ENCODE measurements at regions not wholly inside any gene's neighbourhood (a gene's known extent, or its start where the extent isn't known, plus 50 kb on each side); places are given as distances from the start of the nearest gene placed in this dataset.

- in situ Hi-C loops (cut with MboI; ENCODE audit: low sequenced_read_pairs in 4 of 4) = no loop called here
Observed at GRCh38 chr10:90470966-90471365, 386.9 kb downstream of the HTR7 start.

GRCh38 chr10:90480466-90480865, 377.4 kb downstream of the HTR7 start:
- H3K27me3 ChIP-seq = no peaks in the 10 kb centered on the region
- H3K4me1 ChIP-seq = no peaks in the 10 kb centered on the region
- no peak overlapping the region for H3K27ac ChIP-seq
- TF ChIP-seq CTCF (IDR thresholded peaks at IDR 0.05 in 4 of 5, conservative IDR thresholded peaks at IDR 0.05 in 1 of 5) = no peak
- TF ChIP-seq POLR2A (IDR thresholded peaks at IDR 0.05) = no peak
- in situ Hi-C loops (cut with MboI; ENCODE audit: low sequenced_read_pairs in 4 of 4) = no loop called here
- H3K4me3 ChIP-seq = no peak overlapping the region
- DNase-seq (no peak), ATAC-seq (no peak)
- H3K36me3 ChIP-seq = no peaks in the 10 kb centered on the region
- intact Hi-C loops (cut with DNase I; ENCODE audit: low total_unique reads) = no loop called here
- no peaks in the 10 kb centered on the region for H3K9me3 ChIP-seq

More at GRCh38 chr10:90470966-90471365, 386.9 kb downstream of the HTR7 start:
- H3K36me3 ChIP-seq = no peaks in the 10 kb centered on the region
- H3K9me3 ChIP-seq = no peaks in the 10 kb centered on the region
- ATAC-seq = no peak
- TF ChIP-seq POLR2A (IDR thresholded peaks at IDR 0.05) (no peak), CTCF (IDR thresholded peaks at IDR 0.05 in 4 of 5, conservative IDR thresholded peaks at IDR 0.05 in 1 of 5) (no peak)
- H3K27ac ChIP-seq = no peak overlapping the region
- DNase-seq = no peak
- no peaks in the 10 kb centered on the region for H3K4me1 ChIP-seq
- no peak overlapping the region for H3K4me3 ChIP-seq
- H3K27me3 ChIP-seq = no peaks in the 10 kb centered on the region
- intact Hi-C loops (cut with DNase I; ENCODE audit: low total_unique reads) = no loop called here

GRCh38 chr10:90481326-90481923, 376.4 kb downstream of the HTR7 start:
- DNase-seq (no peak), ATAC-seq (no peak)
- Histone ChIP-seq H3K36me3 (no peaks in the 10 kb centered on the region), H3K27me3 (no peaks in the 10 kb centered on the region), H3K27ac (no peak overlapping the region), H3K4me3 (no peak overlapping the region), H3K4me1 (no peaks in the 10 kb centered on the region), H3K9me3 (no peaks in the 10 kb centered on the region)
- intact Hi-C loops (cut with DNase I; ENCODE audit: low total_unique reads) = no loop called here
- TF ChIP-seq POLR2A (IDR thresholded peaks at IDR 0.05) (no peak), CTCF (IDR thresholded peaks at IDR 0.05 in 4 of 5, conservative IDR thresholded peaks at IDR 0.05 in 1 of 5) (no peak)
- in situ Hi-C loops (cut with MboI; ENCODE audit: low sequenced_read_pairs in 4 of 4) = no loop called here

GRCh38 chr10:90484518-90484917, 373.3 kb downstream of the HTR7 start:
- Histone ChIP-seq H3K27ac (no peak overlapping the region), H3K4me3 (no peak overlapping the region), H3K36me3 (no peaks in the 10 kb centered on the region), H3K9me3 (no peaks in the 10 kb centered on the region), H3K4me1 (no peaks in the 10 kb centered on the region), H3K27me3 (no peaks in the 10 kb centered on the region)
- no peak for TF ChIP-seq POLR2A (IDR thresholded peaks at IDR 0.05)
- TF ChIP-seq CTCF (IDR thresholded peaks at IDR 0.05 in 4 of 5, conservative IDR thresholded peaks at IDR 0.05 in 1 of 5) = no peak
- intact Hi-C loops (cut with DNase I; ENCODE audit: low total_unique reads) (no loop called here), in situ Hi-C loops (cut with MboI; ENCODE audit: low sequenced_read_pairs in 4 of 4) (no loop called here)
- no peak for ATAC-seq
- DNase-seq = no peak

- intact Hi-C loops (cut with DNase I; ENCODE audit: low total_unique reads) = no loop called here
- no peak for DNase-seq
- H3K9me3 ChIP-seq = no peaks in the 10 kb centered on the region
- H3K36me3 ChIP-seq = no peaks in the 10 kb centered on the region
- in situ Hi-C loops (cut with MboI; ENCODE audit: low sequenced_read_pairs in 4 of 4) = no loop called here
- no peaks in the 10 kb centered on the region for H3K27me3 ChIP-seq
- H3K4me3 ChIP-seq = no peak overlapping the region
- no peaks in the 10 kb centered on the region for H3K4me1 ChIP-seq
- TF ChIP-seq CTCF (IDR thresholded peaks at IDR 0.05 in 4 of 5, conservative IDR thresholded peaks at IDR 0.05 in 1 of 5) (no peak), POLR2A (IDR thresholded peaks at IDR 0.05) (no peak)
- ATAC-seq = no peak
- no peak overlapping the region for H3K27ac ChIP-seq
Observed at GRCh38 chr10:90494183-90494582, 363.7 kb downstream of the HTR7 start.

All from gastrocnemius medialis (tissue), 4 donors.